SK-N-SH treated with all-trans-retinoic acid at 6 μM for 48 hours (cell line): ENCODE measurements at regions not wholly inside any gene's neighbourhood (a gene's known extent, or its start where the extent isn't known, plus 50 kb on each side); places are given as distances from the start of the nearest gene placed in this dataset.

Experiments
- ATAC-seq: fragments of 200-7000 bp; cut with Tn5 transposase; 3 replicates; pipeline ENCODE4 v1.9.1; 2020; ENCODE audit warnings: mild to moderate bottlenecking, moderate library complexity
- ARNTL ChIP-seq: fragments of 450-650 bp; formaldehyde crosslinking; IDR thresholded peaks from 2 replicates; pipeline ENCODE4 v1.5.0; 2020; ENCODE audit warnings: low read depth, mild to moderate bottlenecking, moderate library complexity, borderline replicate concordance
- BACH2 ChIP-seq: fragments of 250-450 bp; sonication (Bioruptor Pico); IDR thresholded peaks from 2 replicates; pipeline ENCODE4 v1.9.0; 2021; ENCODE audit warnings: mild to moderate bottlenecking, borderline replicate concordance
- CSDC2 ChIP-seq: fragments of 250-450 bp; sonication (Bioruptor Pico); IDR thresholded peaks from 2 replicates; pipeline ENCODE4 v1.5.0; 2020; ENCODE audit warnings: mild to moderate bottlenecking, moderate library complexity
- CSRNP3 ChIP-seq: fragments of 250-450 bp; sonication (Bioruptor Pico); IDR thresholded peaks from 2 replicates; pipeline ENCODE4 v1.5.1; 2021; ENCODE audit warnings: mild to moderate bottlenecking, moderate library complexity
- ESRRG ChIP-seq: fragments of 250-450 bp; sonication (Bioruptor Pico); IDR thresholded peaks from 2 replicates; pipeline ENCODE4 v1.6.1; 2021; ENCODE audit warnings: mild to moderate bottlenecking
- GLIS3 ChIP-seq: fragments of 250-450 bp; sonication (Bioruptor Pico); IDR thresholded peaks from 2 replicates; pipeline ENCODE4 v1.5.0; 2020; ENCODE audit warnings: mild to moderate bottlenecking, moderate library complexity
- ISL1 ChIP-seq: fragments of 250-450 bp; sonication (Bioruptor Pico); IDR thresholded peaks from 2 replicates; pipeline ENCODE4 v2.1.2; 2022; ENCODE audit warnings: mild to moderate bottlenecking, moderate library complexity
- OSR1 ChIP-seq: fragments of 250-450 bp; sonication (Bioruptor Pico); IDR thresholded peaks from 2 replicates; pipeline ENCODE4 v1.8.0; 2022; ENCODE audit warnings: moderate library complexity, mild to moderate bottlenecking, inconsistent platforms
- PATZ1 ChIP-seq: fragments of 250-450 bp; sonication (Bioruptor Pico); IDR thresholded peaks from 2 replicates; pipeline ENCODE4 v1.8.0; 2020; ENCODE audit warnings: mild to moderate bottlenecking, moderate library complexity, borderline replicate concordance
- PPARA ChIP-seq: fragments of 250-450 bp; sonication (Bioruptor Pico); IDR thresholded peaks from 2 replicates; pipeline ENCODE4 v1.5.0; 2020; ENCODE audit warnings: mild to moderate bottlenecking, borderline replicate concordance
- RARB ChIP-seq: fragments of 250-450 bp; sonication (Bioruptor Pico); IDR thresholded peaks from 2 replicates; pipeline ENCODE4 v1.8.0; 2021; ENCODE audit warnings: mild to moderate bottlenecking, moderate library complexity
- SNAI2 ChIP-seq: fragments of 250-450 bp; sonication (Bioruptor Pico); IDR thresholded peaks from 2 replicates; pipeline ENCODE4 v1.5.0; 2020; ENCODE audit warnings: mild to moderate bottlenecking, moderate library complexity
- TCF4 ChIP-seq: fragments of 250-450 bp; sonication (Bioruptor Pico); IDR thresholded peaks from 2 replicates; pipeline ENCODE4 v1.8.0; 2021; ENCODE audit warnings: mild to moderate bottlenecking, moderate library complexity, borderline replicate concordance
- TOX ChIP-seq: fragments of 250-450 bp; sonication (Bioruptor Pico); IDR thresholded peaks from 2 replicates; pipeline ENCODE4 v1.8.0; 2021; ENCODE audit warnings: mild to moderate bottlenecking, moderate library complexity, borderline replicate concordance
- TSHZ2 ChIP-seq: fragments of 250-450 bp; sonication (Bioruptor Pico); IDR thresholded peaks from 2 replicates; pipeline ENCODE4 v1.5.0; 2020; ENCODE audit warnings: mild to moderate bottlenecking, moderate library complexity
- ZC3H10 ChIP-seq: fragments of 250-450 bp; sonication (Bioruptor Pico); IDR thresholded peaks from 2 replicates; pipeline ENCODE4 v1.5.1; 2021; ENCODE audit warnings: mild to moderate bottlenecking, moderate library complexity
- ZFP3 ChIP-seq: fragments of 250-450 bp; sonication (Bioruptor Pico); IDR thresholded peaks from 2 replicates; pipeline ENCODE4 v1.5.0; 2020; ENCODE audit warnings: mild to moderate bottlenecking, moderate library complexity
- ZNF565 ChIP-seq: fragments of 450-650 bp; formaldehyde crosslinking; conservative IDR thresholded peaks from 2 replicates; pipeline ENCODE4 v1.5.0; 2020; ENCODE audit warnings: low read depth, mild to moderate bottlenecking, moderate library complexity
- ZNF70 ChIP-seq: fragments of 450-650 bp; formaldehyde crosslinking; IDR thresholded peaks from 2 replicates; pipeline ENCODE4 v1.5.0; 2020; ENCODE audit warnings: mild to moderate bottlenecking, moderate library complexity
- ZNF8 ChIP-seq: fragments of 450-650 bp; formaldehyde crosslinking; IDR thresholded peaks from 2 replicates; pipeline ENCODE4 v1.5.0; 2020; ENCODE audit warnings: mild to moderate bottlenecking, moderate library complexity
- TF ChIP-seq, protein P1 (sequence below): fragments of 250-450 bp; sonication (Bioruptor Pico); IDR thresholded peaks from 2 replicates; pipeline ENCODE4 v1.5.1; 2020; ENCODE audit warnings: low read depth, mild to moderate bottlenecking, moderate library complexity
- TF ChIP-seq, protein P2 (sequence below): fragments of 250-450 bp; sonication (Bioruptor Pico); IDR thresholded peaks from 2 replicates; pipeline ENCODE4 v1.8.0; 2021; ENCODE audit warnings: low read depth, mild to moderate bottlenecking, moderate library complexity, borderline replicate concordance

DNA sequence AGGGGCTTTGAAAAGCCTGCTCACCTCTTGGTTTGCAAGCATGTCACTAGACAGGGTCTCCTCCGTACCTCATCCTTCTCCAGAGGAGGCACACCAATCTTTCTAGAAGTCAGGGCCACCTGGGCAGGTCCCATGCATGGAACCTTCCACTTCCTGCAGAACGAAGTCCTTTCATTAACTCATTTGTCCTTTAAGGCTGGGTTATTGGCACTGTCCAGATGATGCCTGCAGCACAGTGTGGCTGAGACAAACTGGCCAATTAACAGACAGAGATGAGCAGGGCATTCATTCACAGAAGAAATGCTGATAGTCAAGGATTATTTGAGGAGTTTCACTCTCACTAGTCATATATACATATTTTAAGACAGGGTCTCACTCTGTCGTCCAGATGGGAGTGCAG is 245.3 kb downstream of the TFCP2L1 start:
- no peak for ATAC-seq
- TF ChIP-seq ARNTL (CRISPR knock-in tag) (no peak), RARB (CRISPR knock-in tag) (no peak), PATZ1 (no peak), ISL1 (no peak), ZFP3 (CRISPR knock-in tag) (no peak), CSRNP3 (CRISPR knock-in tag) (no peak), OSR1 (no peak), ZNF565 (no peak), BACH2 (CRISPR knock-in tag) (no peak), PPARA (CRISPR knock-in tag) (no peak), TOX (CRISPR knock-in tag) (no peak), TCF4 (CRISPR knock-in tag) (no peak), ESRRG (CRISPR knock-in tag) (no peak), CSDC2 (CRISPR knock-in tag) (no peak), SNAI2 (no peak), GLIS3 (CRISPR knock-in tag) (no peak), TSHZ2 (CRISPR knock-in tag) (no peak), ZNF8 (CRISPR knock-in tag) (no peak)
- TF ChIP-seq, protein P1, sequence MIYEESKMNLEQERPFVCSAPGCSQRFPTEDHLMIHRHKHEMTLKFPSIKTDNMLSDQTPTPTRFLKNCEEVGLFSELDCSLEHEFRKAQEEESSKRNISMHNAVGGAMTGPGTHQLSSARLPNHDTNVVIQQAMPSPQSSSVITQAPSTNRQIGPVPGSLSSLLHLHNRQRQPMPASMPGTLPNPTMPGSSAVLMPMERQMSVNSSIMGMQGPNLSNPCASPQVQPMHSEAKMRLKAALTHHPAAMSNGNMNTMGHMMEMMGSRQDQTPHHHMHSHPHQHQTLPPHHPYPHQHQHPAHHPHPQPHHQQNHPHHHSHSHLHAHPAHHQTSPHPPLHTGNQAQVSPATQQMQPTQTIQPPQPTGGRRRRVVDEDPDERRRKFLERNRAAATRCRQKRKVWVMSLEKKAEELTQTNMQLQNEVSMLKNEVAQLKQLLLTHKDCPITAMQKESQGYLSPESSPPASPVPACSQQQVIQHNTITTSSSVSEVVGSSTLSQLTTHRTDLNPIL (CRISPR knock-in tag) = no peak
- TF ChIP-seq, protein P2, sequence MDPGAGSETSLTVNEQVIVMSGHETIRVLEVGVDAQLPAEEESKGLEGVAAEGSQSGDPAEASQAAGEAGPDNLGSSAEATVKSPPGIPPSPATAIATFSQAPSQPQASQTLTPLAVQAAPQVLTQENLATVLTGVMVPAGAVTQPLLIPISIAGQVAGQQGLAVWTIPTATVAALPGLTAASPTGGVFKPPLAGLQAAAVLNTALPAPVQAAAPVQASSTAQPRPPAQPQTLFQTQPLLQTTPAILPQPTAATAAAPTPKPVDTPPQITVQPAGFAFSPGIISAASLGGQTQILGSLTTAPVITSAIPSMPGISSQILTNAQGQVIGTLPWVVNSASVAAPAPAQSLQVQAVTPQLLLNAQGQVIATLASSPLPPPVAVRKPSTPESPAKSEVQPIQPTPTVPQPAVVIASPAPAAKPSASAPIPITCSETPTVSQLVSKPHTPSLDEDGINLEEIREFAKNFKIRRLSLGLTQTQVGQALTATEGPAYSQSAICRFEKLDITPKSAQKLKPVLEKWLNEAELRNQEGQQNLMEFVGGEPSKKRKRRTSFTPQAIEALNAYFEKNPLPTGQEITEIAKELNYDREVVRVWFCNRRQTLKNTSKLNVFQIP (CRISPR knock-in tag) = no peak

GRCh38 chr2:121041516-121041915 is 243.5 kb downstream of the TFCP2L1 start:
- no peak for ATAC-seq
- TF ChIP-seq SNAI2 = no peak
- TF ChIP-seq TOX (CRISPR knock-in tag) = no peak
- no peak for TF ChIP-seq CSRNP3 (CRISPR knock-in tag)
- TF ChIP-seq ZNF70 (CRISPR knock-in tag) = no peak
- no peak for TF ChIP-seq PATZ1
- TF ChIP-seq, protein P2 (CRISPR knock-in tag) = no peak
- no peak for TF ChIP-seq ESRRG (CRISPR knock-in tag)
- TF ChIP-seq ZC3H10 (CRISPR knock-in tag) = no peak
- TF ChIP-seq ISL1 = no peak
- TF ChIP-seq CSDC2 (CRISPR knock-in tag) = no peak
- TF ChIP-seq PPARA (CRISPR knock-in tag) = no peak
- TF ChIP-seq, protein P1 (CRISPR knock-in tag) = no peak
- TF ChIP-seq RARB (CRISPR knock-in tag) = no peak
- no peak for TF ChIP-seq ARNTL (CRISPR knock-in tag)
